Mucosa of descending colon (tissue), 3 donors: ENCODE measurements at regions not wholly inside any gene's neighbourhood (a gene's known extent, or its start where the extent isn't known, plus 50 kb on each side); places are given as distances from the start of the nearest gene placed in this dataset. TPM values are rescaled to one million over a fixed set of nuclear protein-coding genes. Genes with fewer than 3 reads are reported as not detected.

Source experiments
- ATAC-seq: fragments of 200-7000 bp; cut with Tn5 transposase; one replicate; pipeline ENCODE4 v1.9.1; 2020; ENCODE audit warnings: mild to moderate bottlenecking, moderate library complexity
- DNase-seq, 3 donors: peaks; one replicate each; pipeline ENCODE4 v3.0.0-alpha.2; 2020
- H3K36me3 ChIP-seq: fragments of 200-600 bp; one replicate; pipeline ENCODE4 v1.8.0; 2021; ENCODE audit warnings: low read depth, mild to moderate bottlenecking
- H3K4me1 ChIP-seq: fragments of 200-600 bp; one replicate; pipeline ENCODE4 v1.8.0; 2021; ENCODE audit warnings: low read depth, mild to moderate bottlenecking
- H3K4me3 ChIP-seq: fragments of 200-600 bp; one replicate; pipeline ENCODE4 v1.8.0; 2021; ENCODE audit warnings: mild to moderate bottlenecking
- H3K9me3 ChIP-seq: fragments of 200-600 bp; one replicate; pipeline ENCODE4 v1.8.0; 2021; ENCODE audit warnings: mild to moderate bottlenecking
- CTCF ChIP-seq: fragments of 200-600 bp; IDR thresholded peaks from one replicate; pipeline ENCODE4 v1.8.0; 2022; ENCODE audit warnings: antibody characterized with exemption, mild to moderate bottlenecking
- intact Hi-C, 2 donors: fragments of 100-400 bp; cut with DNase I in 1 of 2; cut with micrococcal nuclease in 1 of 2; formaldehyde crosslinking; loops; one replicate each; pipeline versions ENCODE4 v1.11.0 to v1.11.1; 2022; cut with DNase I, micrococcal nuclease
- microRNA-seq: library from miRNA; unstranded; fragments of <30 nt; microRNA quantifications from one replicate; pipeline ENCODE4, GENCODE V29; 2019
- donor health status: DM: no; HTN: no; CAD: no; lungs with moderate emphysema.
- donor health status: DM: no; HTN: no; CAD: no.
- donor health status: DM: no; HTN: yes; CAD: no.

- no peaks in the 10 kb centered on the region for H3K4me1 ChIP-seq
- H3K9me3 ChIP-seq, result no peaks in the 10 kb centered on the region
- no peaks in the 10 kb centered on the region for H3K36me3 ChIP-seq
- no peak for TF ChIP-seq CTCF
- no peak for ATAC-seq
- intact Hi-C loops, result no loop called here
- no peak overlapping the region for H3K4me3 ChIP-seq
- DNase-seq, result no peak
These were observed 77.9 kb upstream of the HSD17B12 start for GRCh38 chr11:43602670-43603069.

- no peak for DNase-seq
- no peak for ATAC-seq
- TF ChIP-seq CTCF, result no peak
- Histone ChIP-seq H3K4me3 (no peak overlapping the region), H3K36me3 (no peaks in the 10 kb centered on the region), H3K9me3 (peaks cover 18% of the 10 kb centered on the region), H3K4me1 (no peaks in the 10 kb centered on the region)
- intact Hi-C loops, result no loop called here
These were observed 66.3 kb upstream of the HSD17B12 start for GRCh38 chr11:43614214-43614613.

- no peaks in the 10 kb centered on the region for H3K36me3 ChIP-seq
- no peak for TF ChIP-seq CTCF
- peaks cover 3% of the 10 kb centered on the region for H3K9me3 ChIP-seq
- ATAC-seq (no peak), DNase-seq (no peak)
- H3K4me3 ChIP-seq, result no peak overlapping the region
- intact Hi-C loops, result no loop called here
- no peaks in the 10 kb centered on the region for H3K4me1 ChIP-seq
These were observed 60.6 kb upstream of the HSD17B12 start for GRCh38 chr11:43619863-43620505.

- no peak for TF ChIP-seq CTCF
- Histone ChIP-seq H3K36me3 (no peaks in the 10 kb centered on the region), H3K9me3 (no peaks in the 10 kb centered on the region), H3K4me3 (no peak overlapping the region), H3K4me1 (no peaks in the 10 kb centered on the region)
- no peak for ATAC-seq
- intact Hi-C loops, result no loop called here
- DNase-seq, result no peak
These were observed 53.7 kb upstream of the HSD17B12 start for GRCh38 chr11:43626798-43627197.

Small RNA genes in the stretch of these regions (microRNA-seq; reads per million reads assigned to microRNA genes)
- gene MIR129-2 (6.1 reads per million, percentile 26 among the genes with 10 or more reads in this experiment), gene MIR670 (not detected)
